Stimulated activated CD4-positive, alpha-beta T cell treated with anti-CD3 and anti-CD28 coated beads, Interleukin-12 subunit alpha, Interleukin-12 subunit beta, amount 100 ng/mL, for 48 hours (primary cell): ENCODE measurements at regions not wholly inside any gene's neighbourhood (a gene's known extent, or its start where the extent isn't known, plus 50 kb on each side); places are given as distances from the start of the nearest gene placed in this dataset.

Experiments
- DNase-seq, 3 donors: peaks; one replicate each; pipeline ENCODE4 v3.0.0-alpha.2; 2020; ENCODE audit warnings: low read depth in 2 of 3, low spot score in 1 of 3

DNA sequence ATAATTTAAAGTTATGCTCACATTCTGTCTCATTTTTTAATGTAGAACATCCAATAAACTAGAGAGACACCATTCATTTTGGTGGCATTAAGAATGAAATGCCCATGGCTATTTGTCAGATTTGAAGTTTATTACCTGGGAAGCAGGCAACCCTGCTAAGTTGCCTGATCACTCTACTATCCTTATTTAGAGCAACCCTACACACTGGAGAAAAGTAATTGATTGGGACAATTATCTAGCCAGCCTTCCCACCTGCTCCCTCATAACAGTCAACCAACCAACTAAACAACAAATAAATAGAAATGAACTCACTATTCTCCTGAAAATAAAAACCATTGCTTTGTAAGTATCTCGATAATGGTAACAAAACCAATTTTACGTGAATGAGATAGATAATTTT, 1129.0 kb upstream of the TENM4 start:
- no peak for DNase-seq

DNA sequence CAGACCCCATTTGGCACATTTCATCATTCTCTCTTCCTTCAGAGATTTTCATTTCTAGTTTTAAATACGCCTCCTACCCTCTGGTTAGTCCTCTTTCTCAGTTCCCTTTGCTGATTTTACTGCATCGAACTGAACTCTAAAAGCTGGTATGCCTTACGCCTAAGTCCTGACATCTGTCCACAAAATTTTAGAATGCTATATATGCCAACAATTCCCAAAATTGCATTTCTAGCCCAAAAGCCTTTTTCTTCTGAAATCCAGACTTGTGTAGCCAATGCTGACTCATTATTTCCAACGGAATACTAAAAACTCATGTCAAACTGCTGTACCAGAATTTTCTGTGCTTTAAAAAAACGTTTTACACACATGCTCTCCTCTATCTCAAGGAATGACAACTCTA, 1124.4 kb upstream of the TENM4 start:
- no peak for DNase-seq

DNA sequence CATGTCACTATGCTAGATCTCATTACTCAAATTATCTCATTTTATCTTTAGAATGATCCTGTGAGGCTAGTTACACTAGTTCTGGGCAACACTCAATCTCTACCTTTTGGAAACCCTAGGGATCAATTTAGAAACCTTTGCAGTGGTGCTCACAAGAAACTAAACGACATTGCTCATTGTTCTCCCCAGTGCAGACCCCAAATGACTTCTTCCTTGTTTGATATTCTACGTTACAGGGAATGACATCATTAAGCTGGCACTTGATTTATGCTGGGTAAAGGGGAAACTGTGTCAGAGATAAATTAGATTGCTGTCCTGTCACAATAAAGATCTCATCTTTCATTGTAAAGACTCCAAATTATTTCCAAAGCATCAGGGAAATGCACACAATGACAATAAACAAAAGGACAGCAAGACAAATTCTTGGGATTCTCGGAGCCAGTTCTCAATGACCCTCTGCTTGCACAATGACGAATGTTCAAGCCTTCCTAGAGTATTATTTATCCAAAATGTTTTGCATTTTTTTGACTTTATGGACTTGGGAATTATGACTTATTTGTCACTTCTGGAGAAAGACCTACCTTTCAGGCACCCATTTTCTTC, 1121.8 kb upstream of the TENM4 start:
- DNase-seq = no peak

DNA sequence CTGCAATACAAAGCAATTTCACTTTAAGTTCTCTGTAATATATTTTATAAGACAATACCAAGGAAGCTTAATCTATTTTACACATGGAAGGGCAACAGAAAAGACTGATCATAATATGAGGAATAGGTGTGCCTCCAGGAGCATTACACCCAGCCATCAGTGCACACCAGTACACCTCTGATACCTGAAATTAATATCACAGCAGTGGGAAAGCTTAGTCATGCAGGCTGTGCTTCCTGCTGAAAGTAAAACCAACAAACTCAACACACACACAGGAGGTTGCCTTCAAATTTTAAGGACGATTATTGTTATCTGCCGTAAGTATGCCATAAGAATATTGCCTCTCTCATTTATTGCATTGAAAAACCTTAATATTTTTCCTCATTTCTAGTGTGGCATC, 1119.1 kb upstream of the TENM4 start:
- no peak for DNase-seq

DNA sequence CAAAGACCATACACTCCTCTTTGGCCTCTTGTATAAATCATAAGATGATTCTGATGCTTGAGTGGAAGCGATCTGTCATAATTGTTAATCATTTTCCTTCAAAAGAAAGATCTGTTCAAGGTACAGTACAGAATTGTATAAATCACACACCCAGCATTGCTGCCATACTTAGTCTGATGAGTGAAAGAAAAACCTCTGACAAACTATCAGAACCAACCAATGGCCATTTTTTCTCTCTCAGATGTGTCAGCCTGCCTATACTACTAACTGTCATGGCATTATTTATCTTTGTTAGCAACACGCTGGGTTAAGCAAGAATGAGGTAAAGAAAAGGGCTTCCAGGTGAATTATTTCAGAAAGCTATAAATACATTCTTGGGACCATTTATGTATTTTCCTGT, 1112.7 kb upstream of the TENM4 start:
- no peak for DNase-seq

DNA sequence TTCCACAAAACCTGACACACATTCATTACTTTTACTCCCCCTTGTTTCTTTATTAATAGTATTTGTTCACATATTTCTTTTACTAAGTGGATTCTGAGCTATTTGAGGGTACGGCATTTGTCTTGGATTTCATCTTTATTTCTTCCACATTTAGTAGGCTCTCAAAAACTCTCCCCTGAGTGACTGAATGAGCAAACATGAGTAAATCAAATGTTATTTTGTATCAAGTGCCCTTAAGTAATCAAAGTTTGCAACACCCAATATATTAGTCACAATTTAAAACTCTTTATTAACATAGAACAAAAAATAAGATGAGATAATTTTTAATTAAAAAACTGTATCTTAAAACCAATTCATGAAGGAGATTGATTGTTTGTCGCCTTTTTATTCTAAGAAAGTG, 1101.9 kb upstream of the TENM4 start:
- no peak for DNase-seq

DNA sequence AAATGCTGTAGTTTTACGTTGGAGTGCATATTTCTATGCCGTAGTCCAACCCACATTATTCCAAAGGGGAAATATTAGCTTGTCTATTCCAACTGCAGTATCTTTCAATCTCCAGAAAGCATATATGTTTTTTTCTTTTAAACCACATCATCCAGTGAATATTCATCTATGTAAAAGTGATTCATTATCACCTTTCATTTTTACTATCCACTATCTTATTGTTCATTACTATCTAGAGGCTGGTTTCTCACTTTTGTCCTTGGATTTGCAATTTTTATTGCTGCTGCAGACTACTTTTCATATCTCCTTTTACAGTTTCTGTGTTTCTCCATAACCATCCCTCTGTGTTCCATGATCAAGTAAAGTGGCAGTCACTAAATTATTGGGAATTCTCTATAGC, 1097.2 kb upstream of the TENM4 start:
- DNase-seq = no peak

DNA sequence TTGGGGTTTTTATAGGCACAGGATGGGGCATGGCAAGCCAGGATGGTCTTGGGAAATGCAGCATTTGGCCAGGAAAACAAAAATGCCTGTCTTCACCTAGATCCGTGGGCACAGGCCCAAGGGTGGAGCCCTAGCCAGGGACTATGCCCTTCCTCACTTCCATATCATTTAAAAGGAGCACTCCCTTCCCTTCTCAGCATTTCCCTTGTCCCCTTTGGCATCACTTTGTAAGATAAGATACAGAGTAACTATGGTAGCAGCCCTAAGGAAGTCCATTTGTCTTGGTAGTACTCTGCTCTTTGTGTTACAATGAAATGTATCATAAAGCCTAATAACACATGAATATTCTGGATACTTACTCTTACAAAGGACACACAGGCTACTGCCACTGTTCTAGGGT, 1092.6 kb upstream of the TENM4 start:
- DNase-seq = no peak

DNA sequence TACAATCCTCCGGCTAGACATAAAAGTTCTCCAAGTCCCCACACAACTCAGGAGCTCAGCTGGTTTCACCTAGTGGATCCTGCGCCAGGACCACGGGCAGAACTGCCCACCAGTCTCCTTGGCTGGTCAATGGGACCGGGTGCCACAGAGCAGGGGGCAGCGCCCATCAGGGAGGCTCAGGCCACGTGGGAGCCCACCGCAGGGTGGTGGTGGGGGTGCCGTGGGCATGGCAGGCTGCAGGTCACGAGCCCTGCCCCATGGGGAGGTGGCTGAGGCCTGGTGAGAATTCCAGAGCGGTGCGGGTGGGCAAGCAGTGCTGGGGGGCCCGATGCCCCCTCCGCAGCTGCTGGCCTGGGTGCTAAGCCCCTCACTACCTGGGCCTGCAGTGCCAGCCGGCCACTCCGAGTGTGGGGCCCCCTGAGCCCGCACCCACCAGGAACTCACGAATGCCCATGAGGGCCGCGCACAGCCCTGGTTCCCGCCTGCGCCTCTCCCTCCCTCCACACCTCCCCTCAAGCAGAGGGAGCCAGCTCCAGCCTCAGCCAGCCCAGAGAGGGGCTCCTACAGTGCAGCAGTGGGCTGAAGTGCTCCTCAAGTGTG, 1091.9 kb upstream of the TENM4 start:
- no peak for DNase-seq

DNA sequence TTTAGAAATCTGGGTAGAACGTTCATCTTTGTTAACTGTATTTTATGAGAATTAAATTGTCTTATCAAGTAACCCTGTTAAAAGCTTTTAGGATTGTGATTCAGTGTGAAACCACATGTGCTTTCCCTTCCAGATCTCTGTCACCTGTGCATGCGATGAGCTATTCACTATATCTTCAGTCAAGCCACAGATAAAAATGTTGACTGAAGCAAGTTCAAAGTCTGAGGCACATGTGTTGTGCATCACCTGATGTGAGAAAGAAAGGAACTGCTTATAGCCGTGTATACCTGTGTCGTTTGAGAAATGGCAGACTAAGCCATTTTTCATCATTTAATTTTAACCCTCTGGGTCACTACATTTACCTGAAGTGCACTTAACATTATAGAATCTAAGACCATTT, 1088.9 kb upstream of the TENM4 start:
- no peak for DNase-seq

DNA sequence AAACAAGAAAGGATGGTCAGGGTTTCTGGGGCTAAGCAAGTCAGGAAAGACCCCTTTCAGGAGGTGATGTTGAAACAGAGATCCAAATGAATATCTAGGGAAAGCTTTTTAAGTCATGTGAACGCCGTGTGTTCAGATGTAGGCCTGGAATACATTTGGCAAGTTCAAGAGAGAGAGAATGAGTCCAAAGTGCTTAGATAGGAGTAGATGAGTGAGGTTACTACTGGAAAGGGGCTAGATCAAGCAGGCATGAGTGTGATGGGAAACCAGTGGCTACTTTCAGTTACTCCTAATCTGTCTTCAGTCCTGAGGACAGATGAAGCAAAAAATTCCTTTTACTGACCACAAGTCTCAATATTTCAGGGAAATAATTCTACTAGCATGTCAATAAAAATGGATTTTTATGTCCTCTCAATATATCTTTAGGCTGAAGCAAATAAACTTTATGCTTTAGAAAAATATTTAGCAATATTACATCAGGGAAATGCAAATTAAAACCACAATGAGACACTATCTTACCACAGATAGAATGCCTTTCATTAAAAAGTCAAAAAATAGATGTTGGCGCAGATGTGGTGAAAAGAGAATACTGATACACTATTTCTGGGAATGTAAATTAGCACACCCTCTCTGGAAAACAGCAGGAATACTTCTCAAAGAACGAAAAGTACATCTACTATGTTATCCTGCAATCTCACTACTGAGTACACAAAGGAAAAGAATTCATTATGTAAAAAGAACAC, 1085.0 kb upstream of the TENM4 start:
- no peak for DNase-seq

DNA sequence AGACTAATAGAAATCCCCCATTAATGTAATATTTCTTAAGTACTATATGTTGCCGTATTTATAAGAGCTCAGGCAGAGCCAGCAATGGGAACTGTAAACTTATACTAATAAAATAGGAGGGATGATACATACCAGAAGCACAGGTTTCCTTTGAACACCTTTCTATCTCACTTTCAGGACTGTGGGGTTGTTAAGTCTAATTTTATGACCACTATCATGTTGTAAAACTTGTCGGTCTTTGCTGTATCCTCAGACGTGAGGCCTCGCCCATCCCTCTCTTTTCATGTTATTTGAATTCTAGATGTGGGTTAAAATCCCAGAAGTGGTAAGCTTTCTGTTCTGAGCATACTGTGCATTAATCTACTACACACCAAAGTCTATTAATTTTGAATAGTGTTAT, 1083.5 kb upstream of the TENM4 start:
- DNase-seq = no peak

DNA sequence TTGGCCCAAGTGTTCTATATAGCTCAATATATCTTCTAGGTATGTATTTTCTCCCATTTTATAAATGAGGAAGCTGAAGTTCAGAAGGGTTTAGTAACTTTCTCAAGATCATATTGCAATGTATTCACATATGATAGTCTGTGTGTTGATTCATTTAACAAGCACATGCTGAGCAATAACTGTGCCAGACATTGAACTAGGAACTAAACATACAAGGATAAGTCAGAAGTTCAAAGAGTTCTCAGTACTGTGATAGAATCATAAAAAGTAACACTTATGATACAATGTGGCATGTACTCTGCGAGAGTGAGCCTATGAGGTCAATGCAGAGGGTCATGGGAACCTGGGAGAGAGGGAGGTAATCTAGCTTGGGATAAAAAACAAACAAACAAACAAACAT, 1082.2 kb upstream of the TENM4 start:
- DNase-seq = no peak

DNA sequence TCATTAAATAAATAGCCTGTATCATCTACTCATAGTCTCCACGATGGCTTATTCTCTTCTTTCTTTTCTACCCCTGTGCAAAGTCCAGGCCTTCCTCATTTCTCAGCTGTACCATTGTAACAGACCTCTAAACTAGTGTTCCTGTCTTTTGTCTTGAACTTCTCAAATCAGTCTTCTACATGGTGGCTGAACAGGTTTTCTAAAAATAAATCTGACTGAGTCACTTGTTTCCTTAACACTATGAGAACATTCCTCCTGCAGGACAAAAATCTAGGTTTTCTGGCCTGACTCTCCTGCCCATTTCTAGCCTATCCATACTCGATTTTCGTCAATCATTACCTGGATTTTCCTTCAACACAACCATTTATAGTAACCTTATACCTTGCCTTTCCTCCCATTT, 1080.8 kb upstream of the TENM4 start:
- no peak for DNase-seq

DNA sequence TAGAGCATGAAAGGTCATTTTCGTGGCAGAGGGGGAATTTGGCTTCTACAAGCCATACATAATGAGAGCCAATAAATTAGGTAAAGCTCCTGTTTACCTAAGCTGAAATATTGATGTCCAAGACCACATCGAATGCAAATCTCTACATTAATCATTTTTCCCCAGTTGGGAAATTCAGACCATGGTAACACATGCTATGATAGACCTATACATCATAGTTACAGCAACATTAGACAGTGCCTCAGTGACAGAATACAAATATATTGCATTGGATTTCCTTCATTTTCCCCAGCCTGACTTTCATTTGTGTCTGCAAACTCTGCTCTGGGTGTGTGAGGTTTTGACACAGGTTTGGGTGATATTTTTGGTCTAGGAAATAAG, 1079.7 kb upstream of the TENM4 start:
- no peak for DNase-seq

DNA sequence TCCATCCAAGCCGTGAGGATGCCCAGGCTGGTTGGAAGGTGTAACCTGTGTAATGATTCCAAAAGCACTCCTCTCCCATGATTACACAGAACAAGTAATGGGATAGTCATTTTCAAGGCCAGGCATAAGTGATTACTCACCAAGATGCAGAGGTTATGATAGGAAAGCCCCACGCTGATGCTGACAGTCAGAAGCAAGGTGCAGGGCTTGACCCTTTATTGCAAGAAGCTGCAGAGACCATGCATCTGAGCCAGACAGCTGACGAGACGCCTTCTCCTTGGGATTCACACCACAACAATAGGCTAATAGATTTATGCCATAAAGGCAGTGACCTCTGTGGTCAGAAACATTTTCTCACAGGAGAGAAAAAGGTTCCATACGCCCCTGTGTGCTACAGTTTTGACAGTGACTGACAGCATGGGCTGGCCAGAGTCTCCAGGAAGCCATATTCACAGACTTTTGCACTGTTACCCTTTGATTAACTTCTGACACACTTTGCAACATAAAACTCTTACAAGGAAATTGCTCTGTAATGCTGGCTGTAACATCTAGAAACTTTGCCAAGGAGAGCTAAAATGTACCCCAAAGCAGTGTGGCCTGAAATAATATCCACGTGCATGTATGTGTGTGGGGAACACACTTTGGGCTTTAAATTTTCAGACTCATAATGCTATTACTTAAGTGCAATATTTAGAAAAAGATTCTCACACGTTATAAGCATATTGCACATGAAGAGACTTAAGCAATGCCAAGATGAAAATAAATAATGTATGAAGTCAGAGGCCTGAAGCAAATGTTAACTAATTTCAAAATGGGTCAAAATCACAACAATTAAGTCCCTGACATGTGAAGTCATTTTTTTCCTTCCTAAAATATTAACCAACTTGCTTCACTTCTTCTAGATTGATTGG, 1079.0 kb upstream of the TENM4 start:
- DNase-seq = no peak

DNA sequence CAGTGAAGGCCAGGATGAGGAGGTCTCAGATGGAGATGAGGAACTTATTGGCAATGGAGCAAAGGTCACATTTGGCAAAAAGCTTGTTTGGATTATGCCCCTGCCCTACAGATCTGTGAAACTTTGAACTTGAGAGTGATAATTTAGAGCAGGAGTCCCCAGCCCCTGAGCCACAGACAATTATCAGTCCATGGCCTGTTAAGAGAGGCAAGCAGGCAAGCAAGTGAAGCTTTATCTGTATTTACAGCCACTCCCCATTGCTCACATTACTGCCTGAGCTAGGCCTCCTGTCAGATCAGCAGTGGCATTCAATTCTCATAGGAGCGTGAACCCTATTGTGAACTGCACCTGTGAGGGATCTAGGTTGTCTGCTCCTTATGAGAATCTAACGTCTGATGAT, 1076.9 kb upstream of the TENM4 start:
- DNase-seq = no peak

DNA sequence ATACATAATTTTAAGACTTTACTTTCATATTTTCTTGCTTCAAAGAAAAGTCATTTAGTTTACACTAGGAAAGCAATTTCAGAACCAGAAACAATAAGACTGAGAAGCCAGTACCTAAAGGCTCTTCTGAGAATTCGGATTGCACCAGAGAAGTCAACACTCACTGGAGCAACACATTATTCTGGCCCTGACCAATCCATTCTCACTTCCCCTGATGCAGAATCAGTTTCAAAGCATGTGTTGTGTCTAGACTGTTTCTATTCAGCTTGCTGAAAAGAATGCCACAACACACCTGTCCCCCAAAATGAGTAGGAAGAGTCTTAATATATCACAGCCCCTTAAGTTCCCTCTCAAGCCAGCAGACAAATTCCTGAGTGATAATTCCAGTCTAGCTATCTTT, 1074.3 kb upstream of the TENM4 start:
- no peak for DNase-seq

DNA sequence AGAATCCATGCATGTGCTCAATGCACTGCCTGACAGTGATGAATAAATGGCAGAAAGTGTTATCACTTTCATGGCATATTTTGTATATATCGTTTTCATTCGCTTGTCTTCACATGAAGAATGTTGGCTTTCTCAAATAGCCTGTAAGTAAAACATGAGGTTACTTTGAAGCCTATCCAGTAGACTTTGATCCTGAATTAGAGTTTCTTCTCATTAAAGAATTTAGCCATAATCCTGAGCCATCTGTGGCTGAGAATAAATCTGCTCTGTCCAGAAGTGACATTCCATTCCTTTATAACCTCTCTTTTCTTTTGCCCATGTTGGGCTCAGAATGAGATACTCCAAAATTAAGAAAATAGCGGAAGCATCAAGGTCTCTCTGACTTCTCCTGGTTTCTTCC, 1071.7 kb upstream of the TENM4 start:
- no peak for DNase-seq

DNA sequence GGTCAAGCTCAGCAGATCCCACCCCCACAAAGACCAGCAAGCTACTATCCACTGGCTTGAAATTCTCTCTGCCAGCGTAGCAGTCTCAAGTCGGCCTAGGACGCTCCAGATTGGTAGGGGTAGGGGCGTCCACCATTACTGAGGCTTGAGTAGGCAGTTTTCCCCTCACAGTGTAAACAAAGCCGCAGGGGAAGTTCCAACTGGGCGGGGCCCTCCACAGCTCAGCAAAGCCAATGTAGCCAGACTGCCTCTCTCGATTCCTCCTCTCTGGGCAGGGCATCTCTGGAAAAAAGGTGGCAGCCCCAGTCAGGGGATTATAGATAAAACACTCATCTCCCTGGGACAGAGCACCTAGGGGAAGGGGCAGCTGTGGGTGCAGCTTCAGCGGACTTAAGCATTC, 1064.9 kb upstream of the TENM4 start:
- no peak for DNase-seq

DNA sequence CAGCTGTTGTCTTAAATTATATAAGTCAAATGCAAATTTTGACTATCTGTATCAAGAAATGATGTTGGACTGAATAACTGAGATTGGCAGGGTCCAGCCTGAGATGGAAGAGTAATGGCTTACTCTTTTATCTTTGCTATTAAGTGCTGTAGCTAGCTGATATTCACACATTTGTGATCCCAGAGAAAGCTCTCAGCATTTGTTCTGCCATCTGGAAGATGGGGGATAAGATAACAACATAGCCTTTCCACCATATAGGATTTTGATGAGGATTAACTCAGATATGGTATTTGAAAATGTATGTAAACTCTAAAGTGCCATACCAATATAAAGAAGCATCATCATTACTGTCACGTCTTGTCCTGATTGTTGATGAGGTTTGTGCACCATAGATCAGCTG, 1063.2 kb upstream of the TENM4 start:
- no peak for DNase-seq

DNA sequence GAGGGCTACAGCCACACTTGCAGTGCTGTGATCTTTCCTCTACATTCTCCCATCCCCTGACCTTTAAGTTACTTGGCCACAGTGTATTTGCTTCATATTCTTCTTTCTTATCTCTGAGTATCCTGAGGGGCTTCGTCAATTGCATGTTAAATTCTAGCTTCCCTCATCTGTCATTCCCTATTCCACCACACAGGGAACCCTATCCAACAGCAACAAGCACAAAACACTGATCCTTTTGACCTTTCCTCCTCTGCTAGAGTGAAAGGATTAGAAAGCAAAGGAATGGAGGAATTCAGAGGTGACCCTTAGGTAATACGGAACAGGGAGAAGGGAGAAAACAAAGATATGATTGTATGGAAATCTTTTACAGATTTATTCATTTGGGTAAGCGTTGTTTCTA, 1061.7 kb upstream of the TENM4 start:
- DNase-seq = no peak
